HG03565 (cell line): ENCODE measurements at regions not wholly inside any gene's neighbourhood (a gene's known extent, or its start where the extent isn't known, plus 50 kb on each side); places are given as distances from the start of the nearest gene placed in this dataset.

Source experiments
- ATAC-seq: cut with Tn5 transposase; IDR thresholded peaks from one replicate; pipeline ENCODE4 v1.9.1; 2021; ENCODE audit warnings: mild to moderate bottlenecking, moderate library complexity; ENCODE audit not compliant: unreplicated experiment

- ATAC-seq, result no peak
These were observed 179.0 kb downstream of the NXPE2 start for GRCh38 chr11:114857281-114857680.

DNA sequence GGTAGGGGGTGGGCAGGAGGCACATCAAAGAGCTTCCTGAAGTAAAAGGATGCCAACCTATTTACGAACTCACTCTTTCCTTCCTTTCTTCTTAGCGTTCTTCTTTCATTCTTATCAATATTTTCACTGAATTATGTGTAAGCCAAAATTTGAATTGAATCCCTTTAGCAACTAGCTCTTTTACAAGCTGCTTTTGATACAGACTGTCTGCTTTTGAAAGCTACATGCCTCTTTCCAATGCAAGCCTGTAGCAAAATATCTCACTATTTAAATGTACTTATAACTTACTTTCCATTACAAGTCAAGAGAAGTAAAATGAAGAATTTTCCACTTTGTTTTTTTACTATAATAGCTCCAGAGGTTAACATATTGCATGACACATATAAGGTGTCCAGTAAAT, 186.6 kb downstream of the NXPE2 start:
- no peak for ATAC-seq

DNA sequence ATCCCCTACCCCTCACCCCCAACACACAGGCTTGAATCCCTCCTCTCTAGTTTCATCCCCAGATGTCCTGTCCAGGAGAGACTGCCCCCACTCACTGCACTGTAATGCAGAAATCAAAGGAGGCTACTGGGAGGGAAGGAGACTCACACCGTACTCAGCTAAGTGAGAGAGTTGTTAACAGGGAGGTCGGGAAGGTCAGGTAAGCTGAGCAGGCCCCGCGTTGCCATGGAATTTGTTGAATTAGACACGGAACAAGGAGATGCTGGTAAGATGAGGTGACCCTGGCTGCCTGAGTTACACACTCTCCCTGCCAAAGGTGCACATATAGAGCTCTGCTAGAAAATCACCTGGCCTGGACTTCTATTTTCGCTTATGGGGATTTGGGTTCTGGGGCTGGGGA, 197.9 kb downstream of the NXPE2 start:
- no peak for ATAC-seq

- ATAC-seq, result no peak
These were observed 199.6 kb downstream of the NXPE2 start for GRCh38 chr11:114877976-114878375.

GRCh38 chr11:114880442-114880841, 202.1 kb downstream of the NXPE2 start:
- ATAC-seq, result no peak

- no peak for ATAC-seq
These were observed 205.1 kb downstream of the NXPE2 start for GRCh38 chr11:114883472-114883871.

- ATAC-seq, result no peak
These were observed 208.4 kb downstream of the NXPE2 start for GRCh38 chr11:114886644-114887265.

GRCh38 chr11:114889594-114890011, 211.3 kb downstream of the NXPE2 start:
- ATAC-seq, result no peak

GRCh38 chr11:114890038-114890437, 211.7 kb downstream of the NXPE2 start:
- ATAC-seq, result no peak

DNA sequence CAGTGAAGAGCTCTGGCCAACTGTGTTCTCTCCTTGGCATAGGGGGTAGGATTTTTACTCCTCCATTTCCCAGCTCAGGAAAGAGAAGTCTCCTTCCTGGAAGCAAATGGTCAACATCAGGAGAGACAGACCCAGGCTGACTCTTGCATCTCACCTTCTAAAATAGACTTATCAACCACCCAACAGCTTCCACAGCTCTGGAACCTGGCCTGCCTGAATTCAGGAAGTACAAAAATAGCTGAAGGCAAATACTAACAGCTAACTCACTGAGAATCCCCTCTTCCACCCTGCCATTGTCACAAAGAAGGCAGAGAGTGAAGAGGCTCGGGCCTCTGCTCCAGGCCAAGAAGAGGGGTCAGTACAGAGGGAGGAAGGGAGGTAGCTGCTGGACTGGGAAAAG, 213.6 kb downstream of the NXPE2 start:
- no peak for ATAC-seq

DNA sequence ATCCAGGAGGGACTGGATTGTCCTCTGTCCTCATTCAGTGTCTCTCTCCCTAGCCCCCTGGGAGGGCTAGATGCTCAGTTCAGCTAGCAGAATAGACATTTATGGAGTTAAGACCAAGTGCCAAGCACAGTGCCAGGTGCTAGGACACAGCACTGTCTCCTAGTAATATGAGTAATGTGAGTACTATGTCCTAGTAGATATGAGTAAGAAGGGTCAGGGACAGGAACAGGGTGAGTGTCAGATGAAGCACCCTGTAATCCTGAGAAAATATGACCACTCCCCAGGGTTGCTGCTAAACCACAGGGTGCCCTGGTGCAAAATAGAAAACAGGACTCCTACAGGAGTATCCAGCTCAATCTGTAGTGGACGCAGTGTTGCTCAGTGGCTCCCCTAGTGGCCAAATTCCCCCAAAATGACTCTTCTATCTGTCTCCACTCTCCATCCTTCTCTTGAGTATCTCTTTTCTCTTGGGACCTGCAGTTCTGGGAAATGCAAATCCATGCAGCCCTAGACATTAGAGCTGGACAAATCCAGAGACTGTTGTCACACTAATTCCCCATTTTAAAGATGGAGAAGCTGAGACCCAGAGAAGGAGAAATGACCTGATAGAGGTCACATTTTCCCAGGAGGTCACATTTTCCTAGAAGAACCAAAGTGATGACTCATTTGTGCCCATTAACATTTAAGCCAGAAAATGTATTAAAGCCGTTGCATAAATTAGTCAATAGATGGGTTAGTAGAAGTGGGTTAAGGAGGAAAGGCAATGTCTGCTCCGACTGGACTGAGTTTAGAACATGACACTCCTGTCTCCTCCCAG, 214.3 kb downstream of the NXPE2 start:
- no peak for ATAC-seq

DNA sequence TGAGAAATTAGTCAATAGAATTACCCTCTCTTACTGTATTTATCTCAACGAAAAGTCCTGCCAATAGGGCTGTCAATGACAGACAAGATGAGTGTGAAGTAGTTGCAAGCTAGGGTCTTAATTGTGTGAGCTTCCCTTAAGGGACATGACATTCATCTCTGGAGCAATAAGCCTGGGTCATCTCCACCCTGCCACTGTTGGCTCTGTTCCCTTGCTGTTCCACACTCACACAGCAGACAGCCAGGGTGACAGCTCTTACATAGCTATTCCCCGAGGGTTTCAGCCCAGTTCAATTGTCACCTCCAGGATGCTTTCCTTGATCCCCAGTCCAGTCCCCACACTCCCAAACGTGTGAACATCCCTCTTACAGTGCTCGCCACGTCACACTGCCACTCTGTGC, 215.0 kb downstream of the NXPE2 start:
- ATAC-seq, result no peak

GRCh38 chr11:114896594-114896993, 218.3 kb downstream of the NXPE2 start:
- ATAC-seq, result no peak

DNA sequence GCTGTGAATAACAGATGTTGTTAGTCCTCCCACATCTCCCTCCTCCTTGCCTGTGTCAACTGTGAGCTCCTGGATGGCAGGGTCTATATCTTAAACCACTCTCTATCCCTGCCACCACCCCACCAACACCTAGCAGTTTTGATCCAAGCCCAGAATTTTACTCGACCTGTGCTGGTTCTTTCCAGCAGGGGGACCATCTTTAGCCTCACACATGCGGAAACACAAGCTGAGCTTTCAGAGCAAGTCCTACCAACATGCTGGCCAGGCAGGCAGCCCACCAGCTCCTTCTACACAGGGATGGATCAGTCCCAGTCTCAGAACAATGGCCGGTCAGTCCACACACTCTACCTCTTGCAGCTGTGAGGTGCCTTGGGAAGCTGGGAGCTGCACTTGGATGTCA, 231.5 kb downstream of the NXPE2 start:
- ATAC-seq, result no peak

GRCh38 chr11:114912826-114913225, 234.5 kb downstream of the NXPE2 start:
- ATAC-seq, result peak; percentile 88

DNA sequence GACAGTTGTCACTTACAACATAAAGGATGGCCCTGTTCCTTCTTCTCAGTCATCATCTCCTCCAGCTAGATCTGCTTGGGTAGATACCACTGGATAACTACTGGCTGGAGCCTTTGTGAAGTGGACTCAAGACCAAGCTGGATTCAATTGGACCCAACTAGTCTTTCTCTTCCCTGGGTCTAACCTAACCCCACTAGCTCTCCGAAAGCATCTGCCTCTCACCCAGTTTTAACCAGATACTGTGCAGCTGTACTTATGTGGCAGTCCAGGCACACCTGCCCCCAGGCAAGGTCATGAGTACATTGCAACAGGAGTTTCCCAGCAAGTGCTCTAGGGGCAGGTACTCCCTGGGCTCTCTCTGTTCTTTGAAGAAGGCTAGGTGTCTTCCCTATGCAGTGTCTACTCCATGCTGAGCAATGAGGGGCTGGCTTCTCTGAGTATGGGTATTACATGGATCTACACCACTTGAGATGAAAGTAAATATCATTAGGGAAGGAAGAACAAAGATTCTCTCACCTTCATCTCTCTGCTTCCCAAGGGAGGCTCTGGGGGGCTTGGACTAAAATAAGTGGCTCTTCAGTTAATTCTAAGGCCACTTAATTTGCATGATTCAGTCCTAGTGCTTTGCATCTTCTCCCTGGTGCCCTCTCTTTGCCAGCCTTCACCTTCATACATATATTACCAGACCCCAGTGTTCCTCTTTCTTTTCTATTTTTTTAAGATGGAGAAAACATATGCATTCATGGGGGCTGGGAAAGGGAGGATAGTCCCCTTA, 236.1 kb downstream of the NXPE2 start:
- no peak for ATAC-seq

GRCh38 chr11:114915871-114916805, 237.8 kb downstream of the NXPE2 start:
- no peak for ATAC-seq

GRCh38 chr11:114918286-114918685, 240.0 kb downstream of the NXPE2 start:
- no peak for ATAC-seq

GRCh38 chr11:114921697-114922096, 243.4 kb downstream of the NXPE2 start:
- no peak for ATAC-seq

GRCh38 chr11:114924042-114924441, 245.7 kb downstream of the NXPE2 start:
- ATAC-seq, result no peak

GRCh38 chr11:114925591-114925990, 247.3 kb downstream of the NXPE2 start:
- ATAC-seq, result no peak
